ENCODE measurements at regions not wholly inside any gene's neighbourhood (a gene's known extent, or its start where the extent isn't known, plus 50 kb on each side); places are given as distances from the start of the nearest gene placed in this dataset.

DNA sequence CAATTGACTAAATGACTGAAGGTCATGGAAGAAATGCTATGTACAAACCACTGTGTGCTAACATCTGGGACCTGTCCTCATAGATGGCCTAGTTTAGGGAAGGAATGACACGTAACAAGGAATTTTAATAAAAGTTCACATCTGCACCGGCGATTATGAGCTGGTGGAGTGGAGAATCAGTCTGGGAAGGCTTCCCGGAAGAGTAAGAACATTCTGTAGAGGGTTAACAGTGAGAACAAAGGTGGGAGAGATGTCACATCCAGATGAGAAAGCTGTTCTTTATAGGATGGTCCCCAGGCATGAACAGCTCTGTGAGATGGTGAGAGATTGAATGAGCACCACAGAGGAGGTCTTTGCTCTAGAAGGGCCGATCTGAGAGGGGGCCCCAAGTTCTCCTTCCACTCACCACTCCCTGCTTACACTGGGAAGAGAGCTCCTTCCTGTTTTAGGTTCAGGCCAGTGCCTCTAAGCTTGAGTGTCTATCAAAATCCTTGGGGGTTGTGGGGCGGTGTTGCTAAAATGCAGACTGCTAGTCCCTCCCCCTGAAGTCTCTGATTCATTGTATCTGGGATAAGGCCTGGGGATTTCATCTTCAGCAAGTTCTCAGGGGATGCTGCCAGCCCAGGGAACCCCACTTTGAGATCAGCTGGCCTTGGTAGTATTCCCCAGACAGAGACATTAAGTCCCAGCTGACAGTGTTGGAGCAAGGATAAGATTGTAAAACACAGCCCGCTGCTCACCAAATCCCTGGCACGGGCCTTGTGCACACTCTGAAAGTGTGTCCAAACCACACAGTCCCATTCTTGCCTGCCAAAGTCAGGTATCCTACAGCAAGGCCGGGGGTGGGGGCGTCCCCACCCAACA lies 294.7 kb upstream of the MAF start:
- no peaks in the 10 kb centered on the region for H3K9me3 Mint-ChIP-seq
- no peak overlapping the region for H3K4me3 ChIP-seq (ENCODE audit: low read length)
- ATAC-seq, result no peak
- peaks cover 0 to 5% of the 10 kb centered on the region in 2 donors for H3K4me1 Mint-ChIP-seq
- no peaks in the 10 kb centered on the region for H3K36me3 Mint-ChIP-seq
- peaks cover 2 to 7% of the 10 kb centered on the region in 2 donors for H3K27me3 Mint-ChIP-seq (ENCODE audit: low read depth in 2 of 2)
- no peak overlapping the region for H3K27ac ChIP-seq (ENCODE audit: low read length)
- no peaks in the 10 kb centered on the region for H3K4me1 ChIP-seq (ENCODE audit: control insufficient read depth, insufficient read depth, low read length)
- H3K9me3 ChIP-seq (ENCODE audit: control insufficient read depth, insufficient read depth, low read length), result no peaks in the 10 kb centered on the region
- H3K36me3 ChIP-seq (ENCODE audit: control insufficient read depth, insufficient read depth, low read length), result no peaks in the 10 kb centered on the region
- DNase-seq, result no peak
- TF ChIP-seq, protein P1, sequence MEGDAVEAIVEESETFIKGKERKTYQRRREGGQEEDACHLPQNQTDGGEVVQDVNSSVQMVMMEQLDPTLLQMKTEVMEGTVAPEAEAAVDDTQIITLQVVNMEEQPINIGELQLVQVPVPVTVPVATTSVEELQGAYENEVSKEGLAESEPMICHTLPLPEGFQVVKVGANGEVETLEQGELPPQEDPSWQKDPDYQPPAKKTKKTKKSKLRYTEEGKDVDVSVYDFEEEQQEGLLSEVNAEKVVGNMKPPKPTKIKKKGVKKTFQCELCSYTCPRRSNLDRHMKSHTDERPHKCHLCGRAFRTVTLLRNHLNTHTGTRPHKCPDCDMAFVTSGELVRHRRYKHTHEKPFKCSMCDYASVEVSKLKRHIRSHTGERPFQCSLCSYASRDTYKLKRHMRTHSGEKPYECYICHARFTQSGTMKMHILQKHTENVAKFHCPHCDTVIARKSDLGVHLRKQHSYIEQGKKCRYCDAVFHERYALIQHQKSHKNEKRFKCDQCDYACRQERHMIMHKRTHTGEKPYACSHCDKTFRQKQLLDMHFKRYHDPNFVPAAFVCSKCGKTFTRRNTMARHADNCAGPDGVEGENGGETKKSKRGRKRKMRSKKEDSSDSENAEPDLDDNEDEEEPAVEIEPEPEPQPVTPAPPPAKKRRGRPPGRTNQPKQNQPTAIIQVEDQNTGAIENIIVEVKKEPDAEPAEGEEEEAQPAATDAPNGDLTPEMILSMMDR (IDR thresholded peaks at IDR 0.05), result no peak
- no peak overlapping the region for H3K27ac Mint-ChIP-seq
- no peak overlapping the region for H3K4me3 Mint-ChIP-seq
- WGBS (ENCODE audit: insufficient coverage), result 90% methylated on average over 9 of the region's 10 CpGs
- H3K27me3 ChIP-seq (ENCODE audit: control insufficient read depth, insufficient read depth, low read length), result no peaks in the 10 kb centered on the region
- intact Hi-C loops (cut with micrococcal nuclease), result no loop called here

- Mint-ChIP-seq H3K9me3 (no peaks in the 10 kb centered on the region), H3K4me1 (peaks cover 0 to 5% of the 10 kb centered on the region in 2 donors), H3K4me3 (no peak overlapping the region), H3K36me3 (no peaks in the 10 kb centered on the region), H3K27me3 (ENCODE audit: low read depth in 2 of 2) (no peaks in the 10 kb centered on the region), H3K27ac (no peak overlapping the region)
- H3K9me3 ChIP-seq (ENCODE audit: control insufficient read depth, insufficient read depth, low read length), result no peaks in the 10 kb centered on the region
- H3K27ac ChIP-seq (ENCODE audit: low read length), result no peak overlapping the region
- 90% methylated on average over 3 of the region's 3 CpGs for WGBS (ENCODE audit: insufficient coverage)
- no peaks in the 10 kb centered on the region for H3K27me3 ChIP-seq (ENCODE audit: control insufficient read depth, insufficient read depth, low read length)
- intact Hi-C loops (cut with micrococcal nuclease), result no loop called here
- H3K36me3 ChIP-seq (ENCODE audit: control insufficient read depth, insufficient read depth, low read length), result no peaks in the 10 kb centered on the region
- no peaks in the 10 kb centered on the region for H3K4me1 ChIP-seq (ENCODE audit: control insufficient read depth, insufficient read depth, low read length)
- ATAC-seq, result no peak
- TF ChIP-seq, protein P1 (IDR thresholded peaks at IDR 0.05), result no peak
- no peak for DNase-seq
- no peak overlapping the region for H3K4me3 ChIP-seq (ENCODE audit: low read length)
These were observed 292.9 kb upstream of the MAF start for GRCh38 chr16:79893445-79893844.

DNA sequence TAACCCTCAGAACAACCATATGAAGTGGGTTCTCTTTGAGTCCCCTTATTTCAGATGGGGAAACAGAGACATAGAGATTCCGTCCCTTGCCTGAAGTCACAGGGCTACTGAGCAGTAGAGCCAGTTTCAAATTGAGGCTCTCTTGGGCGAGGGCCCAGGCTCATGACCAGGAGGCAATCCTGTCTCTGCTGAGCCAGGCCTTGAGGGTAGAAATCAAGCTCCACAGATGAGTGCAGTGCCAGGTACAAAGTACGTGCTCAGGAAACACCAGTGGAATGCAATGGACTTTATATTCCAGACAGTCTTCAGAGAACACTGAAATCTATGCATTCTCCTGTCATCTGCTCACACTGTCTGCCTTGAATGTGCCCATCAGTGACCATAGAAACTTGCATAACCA lies 291.7 kb upstream of the MAF start:
- intact Hi-C loops (cut with micrococcal nuclease), result no loop called here
- Histone ChIP-seq H3K27me3 (ENCODE audit: control insufficient read depth, insufficient read depth, low read length) (no peaks in the 10 kb centered on the region), H3K4me3 (ENCODE audit: low read length) (no peak overlapping the region), H3K36me3 (ENCODE audit: control insufficient read depth, insufficient read depth, low read length) (no peaks in the 10 kb centered on the region), H3K4me1 (ENCODE audit: control insufficient read depth, insufficient read depth, low read length) (no peaks in the 10 kb centered on the region), H3K27ac (ENCODE audit: low read length) (no peak overlapping the region), H3K9me3 (ENCODE audit: control insufficient read depth, insufficient read depth, low read length) (no peaks in the 10 kb centered on the region)
- DNase-seq (no peak), ATAC-seq (no peak)
- H3K27me3 Mint-ChIP-seq (ENCODE audit: low read depth in 2 of 2), result no peaks in the 10 kb centered on the region
- TF ChIP-seq, protein P1 (IDR thresholded peaks at IDR 0.05), result no peak
- H3K9me3 Mint-ChIP-seq, result no peaks in the 10 kb centered on the region
- 85% methylated on average over 3 of the region's 3 CpGs for WGBS (ENCODE audit: insufficient coverage)
- no peaks in the 10 kb centered on the region for H3K36me3 Mint-ChIP-seq
- no peaks in the 10 kb centered on the region for H3K4me1 Mint-ChIP-seq
- no peak overlapping the region for H3K27ac Mint-ChIP-seq
- no peak overlapping the region for H3K4me3 Mint-ChIP-seq

GRCh38 chr16:79891458-79891857 lies 290.9 kb upstream of the MAF start:
- Histone ChIP-seq H3K4me3 (ENCODE audit: low read length) (no peak overlapping the region), H3K27ac (ENCODE audit: low read length) (no peak overlapping the region), H3K27me3 (ENCODE audit: control insufficient read depth, insufficient read depth, low read length) (no peaks in the 10 kb centered on the region), H3K4me1 (ENCODE audit: control insufficient read depth, insufficient read depth, low read length) (no peaks in the 10 kb centered on the region), H3K9me3 (ENCODE audit: control insufficient read depth, insufficient read depth, low read length) (no peaks in the 10 kb centered on the region), H3K36me3 (ENCODE audit: control insufficient read depth, insufficient read depth, low read length) (no peaks in the 10 kb centered on the region)
- H3K36me3 Mint-ChIP-seq, result no peaks in the 10 kb centered on the region
- no peak for DNase-seq
- intact Hi-C loops (cut with micrococcal nuclease), result no loop called here
- TF ChIP-seq, protein P1 (IDR thresholded peaks at IDR 0.05), result no peak
- H3K27me3 Mint-ChIP-seq (ENCODE audit: low read depth in 2 of 2), result no peaks in the 10 kb centered on the region
- H3K9me3 Mint-ChIP-seq, result no peaks in the 10 kb centered on the region
- no peak overlapping the region for H3K27ac Mint-ChIP-seq
- H3K4me3 Mint-ChIP-seq, result no peak overlapping the region
- 96% methylated on average over 6 of the region's 6 CpGs for WGBS (ENCODE audit: insufficient coverage)
- no peaks in the 10 kb centered on the region for H3K4me1 Mint-ChIP-seq
- ATAC-seq, result no peak
